Superior temporal gyrus (tissue), 1 donor: ENCODE measurements at regions not wholly inside any gene's neighbourhood (a gene's known extent, or its start where the extent isn't known, plus 50 kb on each side); places are given as distances from the start of the nearest gene placed in this dataset.

Source experiments
- DNase-seq: peaks from one replicate; pipeline ENCODE4 v3.0.0-alpha.2; 2016; ENCODE audit errors: extremely low spot score

DNA sequence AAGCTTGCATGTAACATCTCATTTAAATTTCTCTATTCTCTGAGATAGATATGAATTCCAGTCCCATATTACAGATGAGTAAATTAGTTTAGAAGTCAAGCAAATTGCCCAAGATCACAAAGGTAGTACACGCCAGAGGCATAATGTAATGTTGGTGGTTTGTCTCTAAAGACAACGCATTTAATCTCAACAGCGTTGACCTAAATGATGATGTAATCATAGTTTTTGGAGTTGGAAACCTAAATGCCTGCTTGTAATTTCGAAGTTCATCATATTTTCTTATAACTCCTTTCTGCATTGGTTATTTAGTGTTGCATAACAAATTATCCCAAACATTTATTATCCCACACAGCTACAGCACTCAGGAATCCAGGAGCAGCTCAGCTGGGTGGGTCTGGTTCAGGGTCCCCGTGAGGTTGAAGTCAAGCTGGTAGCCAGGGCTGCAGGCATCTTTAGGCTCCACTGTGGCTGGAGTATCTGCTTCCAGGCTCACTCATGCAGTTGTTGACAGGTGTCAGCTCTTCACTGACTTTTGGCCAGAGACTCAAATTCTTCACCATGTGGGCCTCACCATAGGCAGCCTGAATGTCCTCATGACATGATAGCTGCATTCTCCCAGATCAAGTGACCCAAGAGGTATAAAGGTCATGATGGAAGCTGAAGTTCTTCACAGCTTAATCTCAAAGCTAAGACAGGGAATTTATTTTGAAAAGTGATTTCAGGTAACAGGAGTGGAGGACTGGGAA is 122.0 kb upstream of the SPTLC3 start:
- DNase-seq: no peak

DNA sequence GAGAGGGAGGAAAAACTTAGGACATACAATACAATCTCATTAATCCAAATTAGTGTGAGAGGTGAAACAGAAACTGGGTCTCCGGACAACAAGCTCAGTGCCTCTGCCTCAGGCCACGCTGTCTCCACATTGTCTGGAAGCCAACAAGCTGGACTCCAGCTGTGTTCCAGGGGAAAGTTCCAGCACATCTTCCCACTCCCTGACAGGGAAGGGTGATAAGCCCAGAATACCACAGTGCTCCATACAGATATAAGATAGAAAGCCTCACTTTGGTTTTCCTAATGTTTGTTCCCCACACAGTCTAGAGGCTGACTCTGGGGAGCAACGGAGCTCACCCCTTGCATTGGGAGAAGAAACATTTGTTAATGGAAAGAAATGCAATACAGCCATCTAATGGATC is 117.1 kb upstream of the SPTLC3 start:
- DNase-seq: no peak

GRCh38 chr20:12893019-12893418 is 115.8 kb upstream of the SPTLC3 start:
- DNase-seq: no peak

- no peak for DNase-seq
These were observed 115.1 kb upstream of the SPTLC3 start for GRCh38 chr20:12893653-12894052.

- DNase-seq: no peak
These were observed 114.7 kb upstream of the SPTLC3 start for GRCh38 chr20:12894089-12894488.

- DNase-seq: no peak
These were observed 112.6 kb upstream of the SPTLC3 start for GRCh38 chr20:12896180-12896579.

GRCh38 chr20:12902992-12903391 is 105.8 kb upstream of the SPTLC3 start:
- DNase-seq: no peak

DNA sequence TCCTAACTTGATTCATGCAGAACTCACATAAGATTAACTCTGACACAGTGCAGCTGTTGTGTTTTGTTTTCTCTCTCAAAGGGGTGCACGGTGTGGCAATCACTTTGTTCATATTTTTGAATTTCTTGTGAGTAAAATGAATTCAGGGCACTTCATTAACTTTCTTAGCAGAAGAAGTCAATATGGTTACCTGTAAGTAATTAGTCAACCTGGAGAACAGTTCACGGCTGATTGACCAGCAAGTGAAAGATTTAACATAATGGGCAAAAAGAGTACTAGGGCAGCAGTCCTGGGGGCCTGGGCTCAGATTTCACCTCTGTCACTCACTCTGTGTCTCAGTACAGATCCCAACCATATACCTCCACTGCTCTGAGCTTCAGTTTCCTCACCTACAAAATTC is 102.4 kb upstream of the SPTLC3 start:
- no peak for DNase-seq

- no peak for DNase-seq
These were observed 97.4 kb upstream of the SPTLC3 start for GRCh38 chr20:12911372-12911771.

DNA sequence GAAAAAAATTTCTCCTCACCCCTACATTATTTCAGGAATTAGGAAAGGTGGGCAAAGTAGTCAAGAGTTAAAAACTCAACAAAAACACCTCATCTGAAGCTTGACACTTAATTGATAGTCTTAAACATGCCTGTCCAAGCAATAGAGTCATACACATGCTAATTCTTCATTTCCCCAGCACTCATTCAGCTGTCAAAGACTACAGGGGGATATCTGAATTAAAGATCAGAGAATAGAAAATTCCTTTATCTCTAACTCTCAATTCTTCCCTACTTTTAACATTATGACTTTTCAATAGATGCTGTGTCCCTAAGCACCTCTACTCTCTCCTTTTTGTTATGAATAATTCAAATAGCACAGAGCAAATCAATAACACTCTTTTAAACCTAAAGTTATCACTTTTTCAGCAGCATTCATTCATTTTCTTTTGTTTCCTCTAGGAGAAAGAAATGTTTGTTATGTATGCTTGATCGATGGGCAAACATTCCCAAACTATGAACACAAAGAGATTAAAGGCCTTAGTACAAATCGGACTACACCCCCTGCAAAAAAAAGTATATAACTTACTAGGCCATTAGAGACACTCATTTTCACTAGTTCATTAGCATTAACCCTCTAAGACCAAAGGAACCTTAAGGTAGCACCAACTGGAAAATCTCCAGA is 94.9 kb upstream of the SPTLC3 start:
- DNase-seq: no peak

- DNase-seq: no peak
These were observed 94.0 kb upstream of the SPTLC3 start for GRCh38 chr20:12914804-12915203.

DNA sequence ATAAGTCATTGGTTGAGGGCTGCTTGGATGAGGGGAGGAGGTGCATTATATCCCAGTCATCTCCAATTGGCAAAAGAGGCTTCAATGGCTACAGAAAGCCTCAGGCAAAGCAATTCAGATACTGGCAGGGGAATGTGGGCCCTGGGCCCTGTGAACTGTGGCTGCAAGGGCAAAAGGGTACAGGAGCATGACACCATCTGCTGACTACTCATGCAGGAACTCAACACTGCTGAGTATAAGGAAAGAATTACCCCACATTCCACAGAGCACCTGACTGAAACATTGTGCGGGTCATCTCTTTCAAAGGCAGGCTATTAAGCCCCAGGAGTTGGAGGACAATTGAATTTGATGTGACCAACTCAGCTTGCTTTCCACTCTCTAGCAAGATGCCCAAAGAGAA is 92.1 kb upstream of the SPTLC3 start:
- DNase-seq: no peak

- no peak for DNase-seq
These were observed 84.6 kb upstream of the SPTLC3 start for GRCh38 chr20:12924126-12924525.

DNA sequence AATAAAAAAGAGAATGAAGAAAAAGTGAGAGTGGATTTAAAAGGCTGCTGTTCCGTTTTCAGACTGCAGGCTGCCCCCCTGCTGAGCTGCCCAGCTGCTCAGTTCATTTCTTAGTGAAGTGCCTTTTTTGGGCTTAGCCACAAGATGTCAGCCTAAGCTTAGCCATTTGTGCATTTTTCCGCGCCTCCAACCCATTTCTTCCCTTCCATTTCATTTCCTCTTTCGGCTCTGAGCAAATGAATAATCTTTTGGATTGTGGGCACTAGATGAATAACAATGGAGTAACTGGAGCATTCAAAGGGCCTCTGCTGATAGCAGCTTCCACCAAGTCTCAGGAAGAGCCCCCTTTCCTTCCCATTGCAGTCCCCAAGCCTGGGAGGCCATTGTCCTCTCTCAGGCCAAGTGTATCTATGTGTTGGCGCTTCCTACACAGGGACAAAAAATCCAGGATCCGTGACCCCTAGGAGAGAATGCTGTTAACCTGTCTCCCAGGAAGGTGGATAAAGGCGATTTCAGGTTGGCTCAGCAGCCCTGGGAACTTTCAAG is 83.5 kb upstream of the SPTLC3 start:
- peak; percentile 88 for DNase-seq

DNA sequence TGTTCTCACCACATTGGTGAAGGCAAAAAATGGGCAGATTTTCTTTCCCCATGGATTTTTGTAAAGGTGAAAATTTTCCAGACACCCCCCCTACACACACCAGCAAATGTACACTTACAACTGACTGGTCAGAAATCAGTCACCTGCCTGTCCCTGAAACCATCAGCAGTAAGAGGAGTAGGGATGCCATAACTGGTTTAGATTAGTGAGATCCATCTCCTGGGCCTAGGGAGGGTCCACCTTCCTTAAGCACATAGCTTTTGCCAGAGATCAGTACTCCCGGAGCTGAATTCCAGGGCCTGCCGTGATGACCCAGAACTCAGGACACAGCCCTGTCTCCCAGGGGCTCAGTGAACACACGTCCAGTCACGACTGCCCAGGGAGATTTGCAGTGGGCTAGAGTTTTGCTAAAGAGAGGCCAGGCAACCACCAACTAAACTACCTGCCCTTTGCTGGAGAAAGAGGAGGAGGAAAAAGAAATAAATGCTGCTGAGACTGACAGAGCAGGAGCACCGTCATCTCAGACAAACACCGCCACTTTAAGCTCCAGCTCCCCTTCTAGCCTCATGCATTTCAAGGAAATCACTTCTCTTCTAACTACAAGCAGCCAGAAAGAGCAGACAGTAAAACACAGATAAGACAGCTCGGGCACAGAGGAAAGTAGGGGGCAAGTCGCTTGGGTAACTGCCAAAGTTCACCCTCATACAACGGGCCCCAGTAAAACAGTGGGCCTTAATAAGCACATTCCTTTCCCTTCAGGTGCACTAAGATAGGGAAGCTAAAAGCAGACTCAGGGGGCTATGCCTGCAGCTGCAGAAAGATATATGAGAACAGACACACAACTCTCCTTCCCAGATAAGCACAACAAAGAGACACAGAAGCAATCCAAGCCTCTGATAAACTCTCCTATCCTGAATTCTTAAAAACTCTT is 82.6 kb upstream of the SPTLC3 start:
- no peak for DNase-seq

- DNase-seq: no peak
These were observed 81.3 kb upstream of the SPTLC3 start for GRCh38 chr20:12927489-12927888.

DNA sequence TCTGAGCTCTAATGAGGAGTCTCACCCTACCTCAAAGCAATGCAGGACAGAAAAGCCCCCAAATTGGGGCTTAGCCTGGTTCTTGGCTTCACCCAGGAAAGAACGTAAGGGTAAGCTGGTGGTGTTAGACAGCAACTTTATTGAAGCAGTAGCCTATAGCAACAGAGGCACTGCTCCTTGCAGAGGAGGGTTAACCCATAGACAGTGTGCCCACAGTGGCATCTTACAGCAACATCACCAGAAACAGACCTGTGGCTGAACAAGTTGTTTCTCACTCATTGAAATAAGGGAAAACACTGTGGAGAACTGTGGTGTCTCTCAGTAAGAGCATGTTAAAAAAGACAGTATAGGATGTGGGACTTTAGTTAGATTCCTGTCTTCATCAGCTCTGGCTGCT is 80.4 kb upstream of the SPTLC3 start:
- DNase-seq: no peak

DNA sequence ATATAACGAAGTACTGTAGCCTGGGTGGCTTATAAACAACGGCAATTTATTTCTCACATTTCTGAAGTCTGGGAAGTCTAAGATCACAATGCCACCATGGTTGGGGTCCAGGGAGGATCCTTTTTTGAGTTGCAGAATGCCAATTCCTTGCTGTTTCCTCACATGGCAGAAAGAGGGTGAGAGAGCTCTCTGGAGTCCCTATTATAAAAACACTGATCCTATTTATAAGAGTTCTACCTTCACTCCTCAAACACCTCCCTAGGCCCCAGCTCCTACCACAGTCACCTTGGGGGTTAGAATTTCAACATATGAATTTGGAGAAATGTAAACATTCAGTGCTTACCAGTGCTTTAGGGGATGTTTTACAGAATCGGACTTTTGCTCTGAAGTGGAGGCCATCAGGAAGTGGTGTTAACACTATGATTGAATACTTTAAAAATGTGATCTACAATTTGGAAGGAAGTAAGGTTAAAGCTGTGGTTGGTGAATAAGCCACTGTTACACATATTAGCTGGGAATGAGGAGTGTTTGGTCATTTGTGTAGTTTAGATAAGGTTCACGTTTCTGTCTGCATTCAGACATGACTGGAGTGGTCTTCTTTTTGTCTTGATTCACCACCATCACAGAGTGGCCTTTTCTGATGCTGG is 79.9 kb upstream of the SPTLC3 start:
- DNase-seq: no peak

DNA sequence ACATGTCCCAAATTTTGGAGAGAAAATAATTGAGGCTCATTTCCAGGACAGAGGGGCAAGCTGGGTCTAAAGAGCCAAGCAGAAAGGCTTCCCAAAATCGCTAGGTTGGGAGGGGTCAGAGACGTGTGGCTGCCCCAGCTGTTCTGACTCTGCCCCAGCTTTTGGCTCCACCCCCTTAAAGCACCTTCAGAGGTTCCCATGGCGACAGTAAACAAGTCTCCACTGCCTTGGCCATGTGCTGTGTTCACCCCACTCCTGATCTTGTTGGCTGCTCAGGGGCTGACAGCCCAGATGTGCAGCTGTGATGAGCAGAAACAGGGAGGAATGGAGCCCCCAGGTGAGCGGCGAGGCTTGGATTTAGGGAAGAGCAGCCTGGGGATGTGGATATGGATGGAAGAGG is 72.8 kb upstream of the SPTLC3 start:
- DNase-seq: no peak

- no peak for DNase-seq
These were observed 72.2 kb upstream of the SPTLC3 start for GRCh38 chr20:12936524-12936923.

GRCh38 chr20:12941025-12941424 is 67.7 kb upstream of the SPTLC3 start:
- DNase-seq: no peak

- no peak for DNase-seq
These were observed 66.6 kb upstream of the SPTLC3 start for GRCh38 chr20:12942123-12942522.
